HCT116 (cell line): ENCODE measurements at regions not wholly inside any gene's neighbourhood (a gene's known extent, or its start where the extent isn't known, plus 50 kb on each side); places are given as distances from the start of the nearest gene placed in this dataset.

Source experiments
- ATAC-seq: fragments of 200-7000 bp; cut with Tn5 transposase; 2 replicates; pipeline ENCODE4 v1.9.1; 2020; ENCODE audit warnings: mild to moderate bottlenecking, moderate library complexity
- BruUV-seq: library from RNA; stranded (reverse); fragments of 400-500 nt; replicated peaks from 2 replicates; lab custom pipeline; 2021; lab: Mats Ljungman, UMichigan
- CTCF ChIA-PET: fragments of 300-600 bp; sonication (Branson Sonifier 250); formaldehyde crosslinking; loops from one replicate; lab custom pipeline; 2021; ENCODE audit warnings: antibody characterized with exemption; lab: Charles Lee
- POLR2A ChIA-PET: fragments of 300-600, 350-600 bp; sonication (Branson Sonifier 250); formaldehyde crosslinking; loops from one replicate; lab custom pipeline; 2021; ENCODE audit warnings: antibody characterized with exemption; lab: Charles Lee
- RAD21 ChIA-PET, 2 experiments: fragments of 300-600 bp; sonication (Branson Sonifier 250); formaldehyde crosslinking; loops; one replicate each; lab custom pipeline; 2023; ENCODE audit warnings: low total read pairs in 2 of 2; ENCODE audit not compliant: uncharacterized antibody in 2 of 2, unreplicated experiment in 2 of 2, low non-redundant PET in 1 of 2; lab: Charles Lee
- DNase-seq: peaks from one replicate; pipeline ENCODE4 v3.0.0-alpha.2; 2010; ENCODE audit warnings: low read depth, low spot score
- H2AFZ ChIP-seq: fragments of 200-600 bp; shearing (Covaris generic), sonication (generic); 2 replicates; pipeline ENCODE4 v1.6.1; 2017; ENCODE audit warnings: low read depth, mixed run types, mixed read lengths, antibody characterized with exemption, low read length; ENCODE audit not compliant: poor library complexity, severe bottlenecking
- H3K27ac ChIP-seq: 2 replicates; pipeline ENCODE4 v1.5.1; 2012; ENCODE audit warnings: low read depth, low read length
- H3K27me3 ChIP-seq: fragments of 200-600 bp; sonication (generic); 2 replicates; pipeline ENCODE4 v1.6.1; 2016; ENCODE audit warnings: mixed run types, low read length, mixed read lengths; ENCODE audit not compliant: insufficient read depth
- H3K36me3 ChIP-seq, 2 experiments: fragments of 200-500 bp in 1 of 2; fragments of 200-600 bp in 1 of 2; sonication (Bioruptor generic) in 1 of 2; sonication (generic) in 1 of 2; 2 replicates each; pipeline versions ENCODE4 v1.5.1 to v1.6.1; 2014 to 2016; ENCODE audit warnings: low read length in 2 of 2, inconsistent platforms in 1 of 2, mixed read lengths in 1 of 2, mixed run types in 1 of 2; ENCODE audit not compliant: insufficient read depth in 2 of 2, control insufficient read depth in 1 of 2
- H3K4me1 ChIP-seq, 2 experiments: fragments of 200-600 bp in 1 of 2; sonication (generic) in 1 of 2; 2 replicates each; pipeline versions ENCODE4 v1.5.1 to v1.6.1; 2012 to 2017; ENCODE audit warnings: low read length in 2 of 2, inconsistent platforms in 1 of 2, mild to moderate bottlenecking in 1 of 2, mixed read lengths in 1 of 2, mixed run types in 1 of 2, moderate library complexity in 1 of 2; ENCODE audit not compliant: insufficient read depth in 2 of 2, control insufficient read depth in 1 of 2
- H3K4me2 ChIP-seq: fragments of 200-600 bp; sonication (generic); 2 replicates; pipeline ENCODE4 v1.6.1; 2017; ENCODE audit warnings: mixed run types, low read length, mixed read lengths
- H3K4me3 ChIP-seq, 2 experiments: fragments of 200-600 bp in 1 of 2; sonication (generic) in 1 of 2; replicated peaks in 1 of 2; 2 replicates each; pipeline ENCODE4 v1.5.1; 2011 to 2016; ENCODE audit warnings: low read length in 2 of 2, control low read depth in 1 of 2, low read depth in 1 of 2, mild to moderate bottlenecking in 1 of 2, mixed read lengths in 1 of 2, mixed run types in 1 of 2
- H3K79me2 ChIP-seq: fragments of 200-600 bp; sonication (generic); 2 replicates; pipeline ENCODE4 v1.6.1; 2017; ENCODE audit warnings: mild to moderate bottlenecking, mixed run types, low read length, moderate library complexity, mixed read lengths; ENCODE audit not compliant: insufficient read depth
- H3K9ac ChIP-seq: fragments of 200-600 bp; sonication (generic); 2 replicates; pipeline ENCODE4 v1.6.1; 2016; ENCODE audit warnings: low read length, mixed read lengths
- H3K9me2 ChIP-seq: fragments of 200-600 bp; sonication (generic), shearing (Covaris generic); 2 replicates; pipeline ENCODE4 v1.6.1; 2017; ENCODE audit warnings: mixed run types, mild to moderate bottlenecking, moderate library complexity; ENCODE audit not compliant: insufficient read depth
- H3K9me3 ChIP-seq, 2 experiments: fragments of 200-500 bp in 1 of 2; fragments of 200-600 bp in 1 of 2; sonication (Bioruptor generic) in 1 of 2; sonication (generic) in 1 of 2; 2 replicates each; pipeline ENCODE4 v1.6.1; 2014 to 2017; ENCODE audit warnings: low read length in 2 of 2, mixed read lengths in 2 of 2, inconsistent platforms in 1 of 2, low read depth in 1 of 2, mild to moderate bottlenecking in 1 of 2, mixed run types in 1 of 2, moderate library complexity in 1 of 2; ENCODE audit not compliant: control insufficient read depth in 1 of 2, insufficient read depth in 1 of 2
- H4K20me1 ChIP-seq: fragments of 200-600 bp; sonication (generic), shearing (Covaris generic); 2 replicates; pipeline ENCODE4 v1.6.1; 2017; ENCODE audit warnings: mixed run types, mild to moderate bottlenecking, moderate library complexity; ENCODE audit not compliant: insufficient read depth
- CEBPB ChIP-seq: IDR thresholded peaks from 2 replicates; pipeline ENCODE4 v1.6.1; 2012; ENCODE audit warnings: low read depth
- EGR1 ChIP-seq: IDR thresholded peaks from 2 replicates; pipeline ENCODE4 v1.6.1; 2012; ENCODE audit warnings: low read depth
- ELF1 ChIP-seq: IDR thresholded peaks from 2 replicates; pipeline ENCODE4 v1.6.1; 2012; ENCODE audit warnings: low read depth, borderline replicate concordance
- EZH2phosphoT487 ChIP-seq: fragments of 200-600 bp; IDR thresholded peaks from 2 replicates; pipeline ENCODE4 v1.6.1; 2018; ENCODE audit warnings: antibody characterized with exemption, borderline replicate concordance
- FOSL1 ChIP-seq: IDR thresholded peaks from 2 replicates; pipeline ENCODE4 v1.6.1; 2012; ENCODE audit warnings: low read depth
- JUND ChIP-seq: IDR thresholded peaks from 2 replicates; pipeline ENCODE4 v1.6.1; 2012
- POLR2A ChIP-seq: IDR thresholded peaks from 2 replicates; pipeline ENCODE4 v1.7.0; 2011; ENCODE audit warnings: borderline replicate concordance; ENCODE audit not compliant: insufficient read depth, insufficient read length; ENCODE audit errors: extremely low read depth
- POLR2AphosphoS5 ChIP-seq: IDR thresholded peaks from 2 replicates; pipeline ENCODE4 v1.6.1; 2011; ENCODE audit warnings: mild to moderate bottlenecking, low read depth, low read length, moderate library complexity
- RAD21 ChIP-seq: IDR thresholded peaks from 2 replicates; pipeline ENCODE4 v1.6.1; 2012; ENCODE audit warnings: low read depth, mild to moderate bottlenecking
- SIN3A ChIP-seq: IDR thresholded peaks from 2 replicates; pipeline ENCODE4 v1.6.1; 2012; ENCODE audit warnings: low read depth
- SP1 ChIP-seq: IDR thresholded peaks from 2 replicates; pipeline ENCODE4 v1.6.1; 2012; ENCODE audit warnings: low read depth
- SRF ChIP-seq: IDR thresholded peaks from 2 replicates; pipeline ENCODE4 v1.6.1; 2012; ENCODE audit warnings: low read depth
- YY1 ChIP-seq: IDR thresholded peaks from 2 replicates; pipeline ENCODE4 v1.6.1; 2011; ENCODE audit warnings: low read length, low read depth, moderate library complexity, mild to moderate bottlenecking; ENCODE audit not compliant: insufficient replicate concordance; ENCODE audit errors: extremely low read depth
- ZFX ChIP-seq: fragments of 450-650 bp; IDR thresholded peaks from 2 replicates; pipeline ENCODE4 v1.6.1; 2017
- intact Hi-C: fragments of 100-400 bp; cut with micrococcal nuclease; formaldehyde crosslinking; loops from 2 replicates; pipeline ENCODE4 v1.10.0; 2022
- TF ChIP-seq, protein P1 (sequence below): IDR thresholded peaks from 2 replicates; pipeline ENCODE4 v1.6.1; 2012
- TF ChIP-seq, protein P2 (sequence below): IDR thresholded peaks from 2 replicates; pipeline ENCODE4 v1.6.1; 2012; ENCODE audit warnings: low read depth
- TF ChIP-seq, protein P3 (sequence below): IDR thresholded peaks from 2 replicates; pipeline ENCODE4 v1.6.1; 2011; ENCODE audit warnings: mild to moderate bottlenecking, low read length, moderate library complexity; ENCODE audit not compliant: insufficient replicate concordance; ENCODE audit errors: extremely low read depth
- TF ChIP-seq, protein P4 (sequence below), 3 experiments: fragments of 200-600 bp in 1 of 3; sonication (generic) in 1 of 3; IDR thresholded peaks in 2 of 3; conservative IDR thresholded peaks in 1 of 3; 2 replicates each; pipeline ENCODE4 v1.5.1; 2012 to 2017; ENCODE audit warnings: low read depth in 2 of 3, low read length in 2 of 3, antibody characterized with exemption in 1 of 3, borderline replicate concordance in 1 of 3, control low read depth in 1 of 3, mild to moderate bottlenecking in 1 of 3, mixed read lengths in 1 of 3, mixed run types in 1 of 3, moderate library complexity in 1 of 3; ENCODE audit not compliant: insufficient read depth in 1 of 3

DNA sequence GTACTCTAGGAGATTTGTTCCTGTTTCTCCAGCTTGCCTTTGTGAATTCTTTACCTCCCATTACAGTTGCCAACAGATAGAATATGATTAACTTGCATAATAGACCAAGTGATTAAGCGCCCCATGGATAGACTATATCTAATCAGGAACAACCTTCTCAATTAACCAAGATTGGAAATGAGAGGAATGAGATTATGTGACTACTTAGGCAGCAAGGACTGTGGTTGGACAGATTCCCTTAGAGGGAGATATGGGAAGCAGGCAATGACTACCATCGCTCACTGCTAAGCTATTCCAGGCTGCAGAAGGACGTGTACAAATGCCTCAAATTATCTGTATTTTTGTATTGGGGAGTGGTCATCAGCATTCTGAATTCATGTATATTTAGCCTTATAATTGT is 278.1 kb upstream of the DAB2 start:
- ChIA-PET POLR2A (no interaction called here), CTCF (no interaction called here), RAD21 (no interaction called here)
- no peak for TF ChIP-seq POLR2A
- TF ChIP-seq EZH2phosphoT487 = no peak
- no peak for TF ChIP-seq CEBPB
- no peak for TF ChIP-seq YY1
- TF ChIP-seq ELF1 = no peak
- TF ChIP-seq, protein P1, sequence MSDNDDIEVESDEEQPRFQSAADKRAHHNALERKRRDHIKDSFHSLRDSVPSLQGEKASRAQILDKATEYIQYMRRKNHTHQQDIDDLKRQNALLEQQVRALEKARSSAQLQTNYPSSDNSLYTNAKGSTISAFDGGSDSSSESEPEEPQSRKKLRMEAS = no peak
- no peak for TF ChIP-seq POLR2AphosphoS5
- TF ChIP-seq, protein P2, sequence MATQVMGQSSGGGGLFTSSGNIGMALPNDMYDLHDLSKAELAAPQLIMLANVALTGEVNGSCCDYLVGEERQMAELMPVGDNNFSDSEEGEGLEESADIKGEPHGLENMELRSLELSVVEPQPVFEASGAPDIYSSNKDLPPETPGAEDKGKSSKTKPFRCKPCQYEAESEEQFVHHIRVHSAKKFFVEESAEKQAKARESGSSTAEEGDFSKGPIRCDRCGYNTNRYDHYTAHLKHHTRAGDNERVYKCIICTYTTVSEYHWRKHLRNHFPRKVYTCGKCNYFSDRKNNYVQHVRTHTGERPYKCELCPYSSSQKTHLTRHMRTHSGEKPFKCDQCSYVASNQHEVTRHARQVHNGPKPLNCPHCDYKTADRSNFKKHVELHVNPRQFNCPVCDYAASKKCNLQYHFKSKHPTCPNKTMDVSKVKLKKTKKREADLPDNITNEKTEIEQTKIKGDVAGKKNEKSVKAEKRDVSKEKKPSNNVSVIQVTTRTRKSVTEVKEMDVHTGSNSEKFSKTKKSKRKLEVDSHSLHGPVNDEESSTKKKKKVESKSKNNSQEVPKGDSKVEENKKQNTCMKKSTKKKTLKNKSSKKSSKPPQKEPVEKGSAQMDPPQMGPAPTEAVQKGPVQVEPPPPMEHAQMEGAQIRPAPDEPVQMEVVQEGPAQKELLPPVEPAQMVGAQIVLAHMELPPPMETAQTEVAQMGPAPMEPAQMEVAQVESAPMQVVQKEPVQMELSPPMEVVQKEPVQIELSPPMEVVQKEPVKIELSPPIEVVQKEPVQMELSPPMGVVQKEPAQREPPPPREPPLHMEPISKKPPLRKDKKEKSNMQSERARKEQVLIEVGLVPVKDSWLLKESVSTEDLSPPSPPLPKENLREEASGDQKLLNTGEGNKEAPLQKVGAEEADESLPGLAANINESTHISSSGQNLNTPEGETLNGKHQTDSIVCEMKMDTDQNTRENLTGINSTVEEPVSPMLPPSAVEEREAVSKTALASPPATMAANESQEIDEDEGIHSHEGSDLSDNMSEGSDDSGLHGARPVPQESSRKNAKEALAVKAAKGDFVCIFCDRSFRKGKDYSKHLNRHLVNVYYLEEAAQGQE = no peak
- no peak for TF ChIP-seq SIN3A
- TF ChIP-seq, protein P3, sequence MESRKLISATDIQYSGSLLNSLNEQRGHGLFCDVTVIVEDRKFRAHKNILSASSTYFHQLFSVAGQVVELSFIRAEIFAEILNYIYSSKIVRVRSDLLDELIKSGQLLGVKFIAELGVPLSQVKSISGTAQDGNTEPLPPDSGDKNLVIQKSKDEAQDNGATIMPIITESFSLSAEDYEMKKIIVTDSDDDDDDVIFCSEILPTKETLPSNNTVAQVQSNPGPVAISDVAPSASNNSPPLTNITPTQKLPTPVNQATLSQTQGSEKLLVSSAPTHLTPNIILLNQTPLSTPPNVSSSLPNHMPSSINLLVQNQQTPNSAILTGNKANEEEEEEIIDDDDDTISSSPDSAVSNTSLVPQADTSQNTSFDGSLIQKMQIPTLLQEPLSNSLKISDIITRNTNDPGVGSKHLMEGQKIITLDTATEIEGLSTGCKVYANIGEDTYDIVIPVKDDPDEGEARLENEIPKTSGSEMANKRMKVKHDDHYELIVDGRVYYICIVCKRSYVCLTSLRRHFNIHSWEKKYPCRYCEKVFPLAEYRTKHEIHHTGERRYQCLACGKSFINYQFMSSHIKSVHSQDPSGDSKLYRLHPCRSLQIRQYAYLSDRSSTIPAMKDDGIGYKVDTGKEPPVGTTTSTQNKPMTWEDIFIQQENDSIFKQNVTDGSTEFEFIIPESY = no peak
- no peak for TF ChIP-seq FOSL1
- TF ChIP-seq, protein P4, sequence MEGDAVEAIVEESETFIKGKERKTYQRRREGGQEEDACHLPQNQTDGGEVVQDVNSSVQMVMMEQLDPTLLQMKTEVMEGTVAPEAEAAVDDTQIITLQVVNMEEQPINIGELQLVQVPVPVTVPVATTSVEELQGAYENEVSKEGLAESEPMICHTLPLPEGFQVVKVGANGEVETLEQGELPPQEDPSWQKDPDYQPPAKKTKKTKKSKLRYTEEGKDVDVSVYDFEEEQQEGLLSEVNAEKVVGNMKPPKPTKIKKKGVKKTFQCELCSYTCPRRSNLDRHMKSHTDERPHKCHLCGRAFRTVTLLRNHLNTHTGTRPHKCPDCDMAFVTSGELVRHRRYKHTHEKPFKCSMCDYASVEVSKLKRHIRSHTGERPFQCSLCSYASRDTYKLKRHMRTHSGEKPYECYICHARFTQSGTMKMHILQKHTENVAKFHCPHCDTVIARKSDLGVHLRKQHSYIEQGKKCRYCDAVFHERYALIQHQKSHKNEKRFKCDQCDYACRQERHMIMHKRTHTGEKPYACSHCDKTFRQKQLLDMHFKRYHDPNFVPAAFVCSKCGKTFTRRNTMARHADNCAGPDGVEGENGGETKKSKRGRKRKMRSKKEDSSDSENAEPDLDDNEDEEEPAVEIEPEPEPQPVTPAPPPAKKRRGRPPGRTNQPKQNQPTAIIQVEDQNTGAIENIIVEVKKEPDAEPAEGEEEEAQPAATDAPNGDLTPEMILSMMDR (IDR thresholded peaks at IDR 0.05 in 2 of 3, conservative IDR thresholded peaks at IDR 0.05 in 1 of 3; ENCODE audit: borderline replicate concordance in 1 of 3, insufficient read depth in 1 of 3, low read depth in 2 of 3, low read length in 2 of 3) = no peak
- no peak for TF ChIP-seq SP1
- no peak for TF ChIP-seq EGR1
- no peak for TF ChIP-seq RAD21
- TF ChIP-seq SRF = no peak
- TF ChIP-seq ZFX = no peak
- no peak for TF ChIP-seq JUND
- H3K9me3 ChIP-seq = no peaks in the 10 kb centered on the region
- no peak overlapping the region for H3K4me2 ChIP-seq
- H3K9ac ChIP-seq = no peak overlapping the region
- no peak overlapping the region for H2AFZ ChIP-seq
- no peak for ATAC-seq
- H3K9me2 ChIP-seq = no peaks in the 10 kb centered on the region
- no peak overlapping the region for H3K27ac ChIP-seq
- intact Hi-C loops = no loop called here
- H3K27me3 ChIP-seq = no peaks in the 10 kb centered on the region
- H3K79me2 ChIP-seq = no peaks in the 10 kb centered on the region
- H4K20me1 ChIP-seq = no peaks in the 10 kb centered on the region; the same call in 1 of the 2 replicates
- DNase-seq = no peak
- no peaks in the 10 kb centered on the region for H3K4me1 ChIP-seq
- no TSS peak for BruUV-seq
- H3K4me3 ChIP-seq = no peak overlapping the region
- H3K36me3 ChIP-seq = no peaks in the 10 kb centered on the region
